B cell (primary cell): ENCODE measurements at regions not wholly inside any gene's neighbourhood (a gene's known extent, or its start where the extent isn't known, plus 50 kb on each side); places are given as distances from the start of the nearest gene placed in this dataset.
A peak's percentile ranks its signal among the peaks of the same experiment; 100 is the strongest.
"Not testable (repeated sequence)": the region's sequence is repeated elsewhere in the genome, so short reads cannot be mapped to it uniquely, and the experiment has no call there.

ENCODE experiments used
- ATAC-seq: fragments of 200-7000 bp; cut with Tn5 transposase; one replicate; pipeline ENCODE4 v1.10.0; 2021; ENCODE audit warnings: low read depth, mild to moderate bottlenecking, moderate number of reproducible peaks, moderate library complexity
- CTCF ChIA-PET: fragments of 350-600 bp; sonication (Branson Sonifier 250); formaldehyde crosslinking; loops from one replicate; lab custom pipeline; 2021; ENCODE audit warnings: antibody characterized with exemption, inconsistent platforms; lab: Charles Lee
- POLR2A ChIA-PET: fragments of 350-600 bp; sonication (Branson Sonifier 250); formaldehyde crosslinking; loops from one replicate; lab custom pipeline; 2021; ENCODE audit warnings: antibody characterized with exemption; lab: Charles Lee
- DNase-seq: peaks from one replicate; pipeline ENCODE4 v3.0.0; 2013
- H2AFZ ChIP-seq: 2 replicates; pipeline ENCODE4 v1.6.1; 2012; ENCODE audit warnings: mild to moderate bottlenecking, low read depth, low read length; ENCODE audit not compliant: insufficient read depth, poor library complexity, severe bottlenecking
- H3K27ac ChIP-seq, 2 donors: 1 replicate in 1 of 2; 2 replicates in 1 of 2; pipeline ENCODE4 v1.5.1; 2012 to 2013; ENCODE audit warnings: low read length in 2 of 2, mild to moderate bottlenecking in 2 of 2, moderate library complexity in 1 of 2
- H3K27me3 ChIP-seq, 4 experiments: fragments of 200-600 bp in 1 of 4; sonication (generic) in 1 of 4; replicated peaks in 1 of 4; 1 replicate in 2 of 4; 2 replicates in 2 of 4; pipeline versions ENCODE4 v1.6.1 to v1.7.0; 2013 to 2016; ENCODE audit warnings: low read length in 3 of 4, mild to moderate bottlenecking in 2 of 4, mixed read lengths in 1 of 4, moderate library complexity in 1 of 4; ENCODE audit not compliant: insufficient read depth in 4 of 4, control insufficient read depth in 3 of 4; ENCODE audit errors: control extremely low read depth in 1 of 4
- H3K36me3 ChIP-seq, 2 experiments: replicated peaks in 1 of 2; 1 replicate in 1 of 2; 2 replicates in 1 of 2; pipeline versions ENCODE4 v1.6.1 to v1.7.1; 2013; ENCODE audit warnings: low read length in 1 of 2; ENCODE audit not compliant: insufficient read depth in 2 of 2, control insufficient read depth in 1 of 2; ENCODE audit errors: control extremely low read depth in 1 of 2, extremely low read depth in 1 of 2
- H3K4me1 ChIP-seq, 2 donors: fragments of 200-600 bp in 1 of 2; sonication (generic) in 1 of 2; 1 replicate in 1 of 2; 2 replicates in 1 of 2; pipeline versions ENCODE4 v1.5.1 to v1.6.1; 2013 to 2017; ENCODE audit warnings: low read length in 2 of 2; ENCODE audit not compliant: control insufficient read depth in 2 of 2, insufficient read depth in 2 of 2
- H3K4me2 ChIP-seq: replicated peaks from 2 replicates; pipeline ENCODE3; 2012; ENCODE audit warnings: mild to moderate bottlenecking, low read depth, low read length; ENCODE audit not compliant: poor library complexity, severe bottlenecking
- H3K4me3 ChIP-seq, 5 experiments: fragments of 200-600 bp in 1 of 5; sonication (generic) in 1 of 5; 1 replicate in 3 of 5; 2 replicates in 2 of 5; pipeline versions ENCODE4 v1.5.1 to v1.7.0; 2011 to 2016; ENCODE audit warnings: low read length in 4 of 5, mild to moderate bottlenecking in 4 of 5, low read depth in 2 of 5, control low read depth in 1 of 5, moderate library complexity in 1 of 5; ENCODE audit not compliant: insufficient read depth in 1 of 5; ENCODE audit errors: control extremely low read depth in 1 of 5, extremely low read depth in 1 of 5
- H3K79me2 ChIP-seq: fragments of 200-600 bp; sonication (generic); one replicate; pipeline ENCODE4 v1.6.0; 2016; ENCODE audit warnings: low read length; ENCODE audit not compliant: control insufficient read depth, insufficient read depth
- H3K9ac ChIP-seq: fragments of 200-600 bp; sonication (generic); 2 replicates; pipeline ENCODE4 v1.6.1; 2017; ENCODE audit warnings: mild to moderate bottlenecking, low read length, moderate library complexity
- H3K9me3 ChIP-seq, 3 donors: one replicate each; pipeline versions ENCODE4 v1.6.1 to v1.7.1; 2013; ENCODE audit warnings: low read length in 2 of 3; ENCODE audit not compliant: control insufficient read depth in 2 of 3, insufficient read depth in 1 of 3; ENCODE audit errors: control extremely low read depth in 1 of 3
- H4K20me1 ChIP-seq: 2 replicates; pipeline ENCODE4 v1.6.0; 2012; ENCODE audit warnings: mild to moderate bottlenecking, low read length; ENCODE audit not compliant: insufficient read depth, control insufficient read depth, poor library complexity, severe bottlenecking
- H3K27ac Mint-ChIP-seq: one replicate; pipeline ENCODE4 v1.8.0; 2021; ENCODE audit warnings: mixed read lengths
- H3K27me3 Mint-ChIP-seq: one replicate; pipeline ENCODE4 v1.8.0; 2021; ENCODE audit warnings: mixed read lengths
- H3K4me1 Mint-ChIP-seq: one replicate; pipeline ENCODE4 v1.8.0; 2021; ENCODE audit warnings: mixed read lengths
- H3K4me3 Mint-ChIP-seq: one replicate; pipeline ENCODE4 v1.8.0; 2021; ENCODE audit warnings: mixed read lengths
- H3K9me3 Mint-ChIP-seq: one replicate; pipeline ENCODE4 v1.8.0; 2022; ENCODE audit warnings: mixed read lengths; ENCODE audit not compliant: insufficient read depth
- EZH2 ChIP-seq: IDR thresholded peaks from 2 replicates; pipeline ENCODE4 v1.6.1; 2012; ENCODE audit warnings: borderline replicate concordance, low read depth, mild to moderate bottlenecking, moderate library complexity, low read length; ENCODE audit not compliant: insufficient read depth, poor library complexity, severe bottlenecking
- WGBS: methylation state at CpG from one replicate; pipeline ENCODE4 v1.1.5; 2013; ENCODE audit warnings: missing lambda C conversion rate; ENCODE audit not compliant: insufficient coverage; 5-methylcytosine and 5-hydroxymethylcytosine counted together
- intact Hi-C: fragments of 100-400 bp; cut with micrococcal nuclease; formaldehyde crosslinking; loops from one replicate; pipeline ENCODE4 v1.10.0; 2022
- TF ChIP-seq, protein P1 (sequence below): fragments of 200-600 bp; IDR thresholded peaks from one replicate; pipeline ENCODE4 v1.8.0; 2022; ENCODE audit warnings: antibody characterized with exemption, mild to moderate bottlenecking

GRCh38 chr7:35909870-35910357, 109.1 kb downstream of the SEPTIN7 start:
- no peak overlapping the region for H3K27ac ChIP-seq
- H3K79me2 ChIP-seq = no peaks in the 10 kb centered on the region
- Mint-ChIP-seq H3K4me3 (no peak overlapping the region), H3K9me3 (no peaks in the 10 kb centered on the region), H3K27me3 (no peaks in the 10 kb centered on the region), H3K27ac (peak overlapping the region; percentile 16), H3K4me1 (peaks cover 5% of the 10 kb centered on the region)
- no peak for DNase-seq
- no peaks in the 10 kb centered on the region for H4K20me1 ChIP-seq
- ATAC-seq = no peak
- POLR2A ChIA-PET = no interaction called here
- no peak overlapping the region for H2AFZ ChIP-seq
- H3K4me3 ChIP-seq = no peak overlapping the region
- H3K36me3 ChIP-seq = peaks cover 0 to 6% of the 10 kb centered on the region in 2 experiments
- WGBS = 100% methylated on average over 2 of the region's 4 CpGs
- no peak overlapping the region for H3K4me2 ChIP-seq
- H3K9ac ChIP-seq = no peak overlapping the region
- peaks cover 0 to 2% of the 10 kb centered on the region in 2 donors for H3K4me1 ChIP-seq
- TF ChIP-seq, protein P1, sequence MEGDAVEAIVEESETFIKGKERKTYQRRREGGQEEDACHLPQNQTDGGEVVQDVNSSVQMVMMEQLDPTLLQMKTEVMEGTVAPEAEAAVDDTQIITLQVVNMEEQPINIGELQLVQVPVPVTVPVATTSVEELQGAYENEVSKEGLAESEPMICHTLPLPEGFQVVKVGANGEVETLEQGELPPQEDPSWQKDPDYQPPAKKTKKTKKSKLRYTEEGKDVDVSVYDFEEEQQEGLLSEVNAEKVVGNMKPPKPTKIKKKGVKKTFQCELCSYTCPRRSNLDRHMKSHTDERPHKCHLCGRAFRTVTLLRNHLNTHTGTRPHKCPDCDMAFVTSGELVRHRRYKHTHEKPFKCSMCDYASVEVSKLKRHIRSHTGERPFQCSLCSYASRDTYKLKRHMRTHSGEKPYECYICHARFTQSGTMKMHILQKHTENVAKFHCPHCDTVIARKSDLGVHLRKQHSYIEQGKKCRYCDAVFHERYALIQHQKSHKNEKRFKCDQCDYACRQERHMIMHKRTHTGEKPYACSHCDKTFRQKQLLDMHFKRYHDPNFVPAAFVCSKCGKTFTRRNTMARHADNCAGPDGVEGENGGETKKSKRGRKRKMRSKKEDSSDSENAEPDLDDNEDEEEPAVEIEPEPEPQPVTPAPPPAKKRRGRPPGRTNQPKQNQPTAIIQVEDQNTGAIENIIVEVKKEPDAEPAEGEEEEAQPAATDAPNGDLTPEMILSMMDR = no peak
- no peak for TF ChIP-seq EZH2
- no peaks in the 10 kb centered on the region for H3K9me3 ChIP-seq
- H3K27me3 ChIP-seq = no peaks in the 10 kb centered on the region
- CTCF ChIA-PET = interaction anchor here (0.8 to 4.7 kb wide), 5 partner anchors 66 to 486 kb away, joined by 3 to 95 read pairs (median 3); partner anchors contain the start of gene SEPTIN7
- intact Hi-C loops = loop anchor here (5.0 kb wide), 1 partner anchor 288 kb away; no protein-coding TSS in a partner anchor

- H3K79me2 ChIP-seq, POLR2A ChIA-PET, H3K4me3 ChIP-seq, H3K27ac ChIP-seq, H2AFZ ChIP-seq, H3K9ac ChIP-seq, H3K27me3 ChIP-seq, intact Hi-C loops, H3K9me3 ChIP-seq, H3K27ac Mint-ChIP-seq, H3K4me1 ChIP-seq, DNase-seq, H3K9me3 Mint-ChIP-seq, H3K4me3 Mint-ChIP-seq, H3K4me1 Mint-ChIP-seq, H3K27me3 Mint-ChIP-seq, H4K20me1 ChIP-seq, H3K4me2 ChIP-seq, ATAC-seq, H3K36me3 ChIP-seq: not testable (repeated sequence)
- 100% methylated on average over 1 of the region's 3 CpGs for WGBS
- CTCF ChIA-PET = interaction anchor here (0.8 to 4.7 kb wide), 3 partner anchors 110 to 487 kb away, joined by 3 to 95 read pairs (median 6); partner anchors contain the start of gene SEPTIN7
Observed at GRCh38 chr7:35910621-35911020, 109.8 kb downstream of the SEPTIN7 start.

DNA sequence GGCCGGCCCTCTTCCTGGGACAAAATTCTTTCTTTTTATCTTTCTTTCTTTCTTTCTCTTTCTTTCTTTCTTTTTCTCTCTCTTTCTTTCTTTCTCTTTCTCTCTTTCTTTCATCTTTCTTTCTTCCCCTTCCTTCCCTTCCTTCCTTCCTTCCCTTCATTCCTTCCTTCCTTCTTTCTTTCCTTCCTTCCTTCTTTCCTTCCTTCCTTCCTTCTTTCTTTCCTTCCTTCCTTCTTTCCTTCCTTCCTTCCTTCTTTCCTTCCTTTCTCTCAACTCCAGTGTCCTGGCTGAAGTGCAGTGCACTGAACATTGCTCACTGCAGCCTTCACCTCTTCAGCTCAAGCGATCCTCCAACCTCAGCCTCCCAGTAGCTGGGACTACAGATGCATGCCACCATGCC, 112.5 kb downstream of the SEPTIN7 start:
- H3K9ac ChIP-seq, DNase-seq, H2AFZ ChIP-seq, H3K4me1 ChIP-seq, intact Hi-C loops, POLR2A ChIA-PET, H3K4me3 Mint-ChIP-seq, H3K79me2 ChIP-seq, H3K4me3 ChIP-seq, ATAC-seq, H3K27ac Mint-ChIP-seq, H3K9me3 Mint-ChIP-seq, H3K9me3 ChIP-seq, H3K4me2 ChIP-seq, H3K27me3 ChIP-seq, H4K20me1 ChIP-seq, H3K4me1 Mint-ChIP-seq, H3K27me3 Mint-ChIP-seq, H3K27ac ChIP-seq, H3K36me3 ChIP-seq: not testable (repeated sequence)
- 100% methylated on average over 1 of the region's 2 CpGs for WGBS
- CTCF ChIA-PET = interaction anchor here (0.7 to 0.9 kb wide), 2 partner anchors 58 to 72 kb away, joined by 4 to 5 read pairs; no protein-coding TSS in a partner anchor
